ENCODE measurements at regions not wholly inside any gene's neighbourhood (a gene's known extent, or its start where the extent isn't known, plus 50 kb on each side); places are given as distances from the start of the nearest gene placed in this dataset.

- no peak for DNase-seq
Measured at GRCh38 chr1:87196110-87196827, 132.4 kb upstream of the LMO4 start.

DNA sequence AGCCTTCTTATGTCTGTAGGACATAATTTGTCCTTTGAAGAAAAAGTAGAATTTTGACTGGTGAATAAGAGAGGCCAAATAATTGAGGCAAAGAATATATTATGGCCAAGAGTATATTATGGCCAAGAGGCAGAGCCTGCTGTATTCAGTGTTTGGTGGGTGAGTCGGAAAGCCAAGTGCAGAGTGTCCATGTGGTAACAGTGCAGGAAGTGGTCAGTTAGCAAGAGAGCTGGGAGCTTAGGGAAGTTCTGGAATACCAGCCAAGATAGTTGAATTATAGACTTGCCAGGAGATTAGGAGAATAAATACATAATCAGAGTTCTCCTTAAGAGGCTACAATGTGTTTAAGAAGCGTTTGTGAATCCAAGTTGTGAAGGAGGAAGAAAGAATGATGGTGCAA lies 131.5 kb upstream of the LMO4 start:
- no peak for DNase-seq

DNA sequence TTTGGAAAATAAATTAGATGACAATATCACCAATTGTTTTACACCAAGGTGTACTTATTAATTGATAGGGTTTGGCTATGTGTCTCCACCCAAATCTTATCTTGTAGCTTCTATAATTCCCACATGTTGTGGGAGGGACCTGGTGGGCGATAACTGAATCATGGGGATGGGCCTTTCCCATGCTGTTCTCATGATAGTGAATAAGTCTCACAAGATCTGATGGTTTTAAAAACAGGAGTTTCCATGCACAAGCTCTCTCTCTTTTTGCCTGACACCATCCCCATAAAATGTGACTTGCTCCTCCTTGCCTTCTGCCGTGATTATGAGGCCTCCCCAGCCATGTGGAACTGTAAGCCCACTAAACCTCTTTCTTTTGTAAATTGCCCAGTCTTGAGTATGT lies 131.0 kb upstream of the LMO4 start:
- DNase-seq = no peak

GRCh38 chr1:87200875-87201638 lies 127.6 kb upstream of the LMO4 start:
- no peak for DNase-seq

DNA sequence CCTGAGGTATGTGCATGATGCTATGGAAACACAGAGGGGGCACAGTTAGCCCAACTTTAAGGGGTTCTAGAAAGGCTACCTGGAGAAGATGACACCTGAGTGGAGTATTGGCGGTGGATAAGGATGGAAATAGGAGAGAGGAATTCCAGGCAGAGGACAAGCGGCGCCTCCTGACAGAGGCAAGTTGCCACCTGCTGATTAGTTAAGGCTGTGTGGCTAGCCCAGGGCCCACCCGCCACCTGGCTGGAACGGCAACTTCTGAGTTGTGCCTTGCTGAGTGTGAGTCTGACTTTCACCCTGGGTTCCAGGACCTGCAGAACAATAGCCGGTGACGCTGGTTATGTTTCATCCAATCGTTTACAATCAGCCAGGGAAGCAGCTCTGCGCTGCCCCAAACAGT lies 126.9 kb upstream of the LMO4 start:
- no peak for DNase-seq

- DNase-seq = no peak
Measured at GRCh38 chr1:87202451-87202850, 126.2 kb upstream of the LMO4 start.

- DNase-seq = no peak
Measured at GRCh38 chr1:87202922-87203655, 125.6 kb upstream of the LMO4 start.

DNA sequence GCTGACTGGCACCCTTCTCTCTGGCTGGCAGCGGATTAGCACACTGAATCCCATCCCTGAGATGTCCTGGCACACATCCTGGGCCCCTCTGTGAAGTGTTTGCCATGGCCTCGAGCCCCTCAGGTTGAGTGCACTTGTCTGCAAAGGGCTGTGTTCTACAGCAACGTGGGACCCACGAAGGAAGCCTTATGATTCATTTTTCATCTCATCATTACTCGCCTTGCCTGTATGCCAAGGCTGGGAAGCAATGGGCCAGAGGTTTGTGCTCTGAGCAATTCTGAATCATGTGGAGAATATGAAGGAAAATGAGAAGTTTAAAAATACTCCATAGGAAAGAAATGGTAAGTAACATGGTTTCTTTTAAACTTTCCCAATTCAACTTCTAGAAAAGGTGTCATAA lies 124.8 kb upstream of the LMO4 start:
- no peak for DNase-seq

GRCh38 chr1:87204441-87204840 lies 124.2 kb upstream of the LMO4 start:
- DNase-seq = no peak

DNA sequence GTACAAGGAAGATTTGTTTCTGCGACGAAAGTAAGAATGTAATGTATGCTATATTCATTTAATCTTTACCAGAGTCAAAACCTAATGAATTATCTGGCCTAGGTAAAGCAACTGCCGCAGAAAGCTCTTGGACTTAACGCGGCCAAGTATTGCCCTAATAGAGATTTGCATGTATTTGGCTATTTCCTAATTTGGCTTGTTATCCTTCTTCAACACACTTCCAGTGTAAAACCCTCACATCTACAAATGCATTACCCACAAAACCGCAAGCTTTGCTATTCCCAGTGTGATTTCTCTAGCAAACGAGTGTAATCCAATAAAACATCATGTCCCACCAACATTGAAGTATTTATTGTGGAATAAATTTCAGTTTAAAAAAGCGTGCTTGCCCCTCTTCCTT lies 123.8 kb upstream of the LMO4 start:
- DNase-seq = no peak

DNA sequence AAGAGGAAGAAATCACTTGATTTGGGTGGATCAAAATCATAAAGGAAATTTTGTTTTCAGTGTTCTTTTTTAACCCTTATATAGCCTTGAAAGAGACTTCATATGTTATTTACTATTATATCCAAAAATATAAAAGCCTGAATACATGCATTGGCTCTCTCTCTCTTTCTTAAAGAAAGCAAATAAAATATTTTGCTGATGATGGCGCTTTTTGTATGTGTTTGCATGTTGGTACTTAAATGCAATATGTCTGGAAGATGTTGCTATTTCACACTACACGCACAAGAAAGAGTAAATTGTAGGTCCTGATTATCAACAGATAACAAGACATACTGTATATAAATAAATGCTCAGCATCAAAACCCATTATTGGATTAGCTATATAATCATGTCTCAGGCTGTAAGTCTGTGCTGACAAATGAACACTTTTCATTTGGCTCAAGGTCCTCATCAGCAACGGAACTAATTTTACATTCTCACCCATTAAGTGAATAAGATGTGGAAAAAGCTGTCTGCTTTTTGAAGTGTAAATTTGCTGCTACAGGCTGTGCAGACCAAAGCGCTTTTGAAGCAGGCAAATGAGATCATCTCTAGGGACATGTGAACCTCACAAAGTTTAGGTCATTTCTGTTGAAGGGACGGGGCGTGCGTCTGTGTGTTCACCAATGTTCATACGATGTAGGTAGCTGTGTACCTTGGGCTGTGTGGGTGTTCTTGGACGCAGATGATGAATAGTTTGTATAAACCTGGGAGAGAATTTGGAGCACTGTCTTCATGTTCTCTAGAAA lies 122.4 kb upstream of the LMO4 start:
- DNase-seq = no peak

- no peak for DNase-seq
Measured at GRCh38 chr1:87208080-87208479, 120.6 kb upstream of the LMO4 start.

GRCh38 chr1:87208931-87209330 lies 119.7 kb upstream of the LMO4 start:
- no peak for DNase-seq

DNA sequence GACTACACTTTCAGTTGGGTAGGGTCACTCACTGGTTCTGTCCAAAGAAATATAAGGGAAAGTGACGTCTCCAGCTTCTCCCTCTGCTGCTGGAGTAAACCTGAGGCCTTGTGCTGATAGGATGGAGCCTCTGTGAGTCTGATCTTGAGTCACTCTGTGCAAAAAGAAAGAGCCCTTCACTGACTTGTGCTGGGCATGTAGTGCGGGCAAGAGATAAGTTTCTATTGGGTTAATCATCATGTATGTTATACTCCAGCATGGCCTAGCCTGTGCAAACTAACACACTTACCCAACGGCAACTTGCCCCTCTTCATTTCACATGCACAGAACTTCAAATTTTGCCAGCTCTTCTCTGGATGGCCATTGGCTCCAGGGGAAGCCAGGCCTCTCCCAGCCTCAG lies 118.5 kb upstream of the LMO4 start:
- no peak for DNase-seq

DNA sequence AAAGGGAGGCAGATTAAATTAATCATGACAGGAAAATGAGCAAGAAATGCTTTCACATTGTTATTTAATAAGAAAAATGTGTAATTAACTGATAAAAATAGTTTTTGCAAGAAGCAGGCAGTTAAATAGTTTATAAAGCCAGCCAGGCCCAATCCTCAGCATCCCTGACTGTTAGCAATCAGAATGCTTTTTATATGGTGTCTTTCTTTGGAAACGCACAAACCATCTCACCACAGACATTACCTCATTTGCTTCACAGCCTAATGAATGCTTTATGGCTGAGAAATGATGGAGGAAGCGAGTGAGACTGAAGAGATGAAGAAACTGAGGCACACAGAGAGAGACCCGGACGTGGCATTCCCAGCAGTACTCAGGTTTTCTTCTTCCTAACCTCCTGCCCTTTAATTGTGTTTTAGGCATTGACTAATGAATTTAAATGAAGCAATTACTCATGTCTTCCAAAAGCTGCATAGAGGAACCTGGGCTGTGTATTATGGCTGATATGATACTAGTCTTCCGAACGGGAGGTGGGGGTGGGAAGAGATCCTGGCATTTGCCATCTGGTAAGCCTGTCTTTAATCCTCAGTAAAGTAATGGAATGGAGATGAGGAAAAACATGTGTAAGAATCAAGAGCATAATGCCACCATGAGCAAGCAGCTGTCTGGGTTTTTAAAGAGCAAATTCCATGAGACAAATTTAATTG lies 116.1 kb upstream of the LMO4 start:
- no peak for DNase-seq

GRCh38 chr1:87213135-87213515 lies 115.6 kb upstream of the LMO4 start:
- no peak for DNase-seq

DNA sequence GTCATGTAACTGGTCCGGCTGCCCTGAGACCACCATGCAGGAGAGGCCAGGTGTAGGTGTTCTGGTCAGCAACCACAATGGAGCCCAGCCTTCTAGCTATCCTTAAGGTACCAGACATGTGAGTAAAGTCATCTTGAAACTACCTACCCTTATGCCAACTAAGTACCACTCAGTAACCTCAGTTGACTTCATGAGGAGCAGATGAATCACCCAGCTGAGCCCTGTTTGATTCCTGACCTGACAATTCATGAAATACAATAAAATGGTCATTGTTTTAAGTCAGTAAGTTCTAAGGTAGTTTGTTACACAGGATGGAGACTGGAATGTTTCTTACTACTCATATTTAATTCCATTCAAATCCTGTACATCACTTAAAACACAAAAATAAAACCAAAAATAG lies 113.1 kb upstream of the LMO4 start:
- no peak for DNase-seq

- DNase-seq = no peak
Measured at GRCh38 chr1:87218618-87219017, 110.1 kb upstream of the LMO4 start.

GRCh38 chr1:87219141-87219540 lies 109.5 kb upstream of the LMO4 start:
- no peak for DNase-seq

DNA sequence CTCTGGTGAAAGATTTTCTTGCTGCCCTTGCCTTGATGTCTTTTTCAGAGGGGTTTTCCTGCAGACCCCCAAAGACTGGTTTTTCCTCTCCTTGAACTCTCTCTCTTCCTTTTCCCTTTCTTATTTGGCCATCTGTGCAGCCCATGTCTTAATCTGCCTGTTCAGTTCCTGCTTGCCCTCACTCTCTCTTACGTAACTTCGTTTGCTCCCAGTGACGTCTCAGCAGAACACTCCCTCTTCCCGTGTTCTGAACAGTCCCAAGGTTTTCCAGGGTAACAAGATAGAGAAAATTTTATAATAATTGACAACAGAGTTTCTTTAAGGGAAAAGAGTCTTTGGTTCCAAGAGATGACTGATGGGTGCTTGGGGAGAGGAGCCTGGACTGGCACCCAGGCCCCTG lies 109.1 kb upstream of the LMO4 start:
- DNase-seq = no peak

- no peak for DNase-seq
Measured at GRCh38 chr1:87220993-87221392, 107.7 kb upstream of the LMO4 start.

- DNase-seq = no peak
Measured at GRCh38 chr1:87224201-87224600, 104.5 kb upstream of the LMO4 start.

GRCh38 chr1:87225171-87225570 lies 103.5 kb upstream of the LMO4 start:
- DNase-seq = no peak
